SW480 (cell line): ENCODE measurements at regions not wholly inside any gene's neighbourhood (a gene's known extent, or its start where the extent isn't known, plus 50 kb on each side); places are given as distances from the start of the nearest gene placed in this dataset.

Experiments used
- DNase-seq: peaks from one replicate; pipeline ENCODE4 v3.0.0-alpha.2; 2016; ENCODE audit warnings: low spot score

DNA sequence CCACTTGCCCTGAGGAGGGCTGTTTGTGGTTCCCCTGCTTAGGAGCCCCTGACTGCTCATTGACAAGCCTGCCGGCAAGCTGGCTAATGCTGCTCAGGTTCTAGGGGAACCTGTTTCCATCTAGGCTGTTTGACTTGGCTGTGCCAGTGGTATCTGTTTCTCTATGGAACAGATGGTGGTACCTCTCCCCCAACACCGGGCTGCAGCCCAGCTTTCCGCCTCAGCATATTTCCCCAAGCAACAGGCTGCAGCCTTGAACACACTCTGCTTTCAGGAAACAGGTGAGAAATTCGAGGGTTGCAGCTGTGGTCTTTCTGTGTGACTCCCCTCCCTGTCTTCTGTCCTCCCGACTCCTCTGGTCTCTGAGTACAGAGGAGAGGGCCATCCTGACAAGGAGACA is 132.3 kb downstream of the TMEM132E start:
- DNase-seq, result no peak

DNA sequence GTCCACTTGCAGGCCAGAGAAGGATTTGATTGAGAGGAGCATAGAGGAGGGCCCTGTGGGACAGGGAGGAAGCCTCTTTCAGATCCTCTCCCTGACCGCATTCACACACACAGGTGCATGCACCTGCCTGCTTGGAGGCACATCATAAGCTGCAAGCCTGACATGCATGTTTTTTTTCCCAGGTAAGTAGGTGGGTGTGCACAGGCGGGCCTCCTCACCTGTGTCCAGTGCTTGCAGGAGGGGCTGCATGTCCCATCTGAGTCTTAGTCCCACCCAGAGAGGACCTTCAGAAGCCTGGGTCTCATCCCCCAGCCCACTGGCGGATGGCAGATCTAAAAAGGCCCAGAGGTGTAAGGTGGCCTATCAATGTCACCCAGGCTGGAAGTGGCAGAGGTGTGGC is 130.8 kb downstream of the TMEM132E start:
- no peak for DNase-seq

DNA sequence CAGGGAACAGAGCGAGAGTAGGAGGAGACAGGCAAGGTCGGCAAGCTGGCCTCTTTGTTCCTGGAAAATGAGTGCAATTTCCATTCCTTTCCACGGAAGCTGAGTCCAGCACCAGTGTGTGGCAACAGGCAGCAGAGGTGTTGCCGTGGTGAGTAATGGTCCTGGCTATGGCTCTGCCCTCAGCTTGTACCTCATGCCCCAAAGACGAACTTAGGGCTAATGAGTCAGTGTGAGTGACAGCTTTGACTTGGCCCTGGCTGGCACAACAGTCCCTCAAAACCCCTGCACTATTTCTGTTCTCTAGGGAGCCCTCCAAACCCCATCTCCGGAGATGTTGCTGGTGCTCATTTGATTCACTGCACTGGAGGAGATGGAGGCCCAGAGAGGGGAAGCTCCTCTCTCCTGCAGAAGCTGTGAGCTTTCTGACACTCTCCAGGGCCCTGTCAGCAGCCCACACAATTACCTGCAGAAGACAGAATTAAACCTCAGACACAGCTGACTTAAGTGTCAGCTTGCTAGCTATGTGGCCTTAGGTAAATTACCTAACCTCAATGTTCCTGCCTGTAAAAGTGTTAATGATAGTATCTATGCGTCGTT is 129.9 kb downstream of the TMEM132E start:
- no peak for DNase-seq

DNA sequence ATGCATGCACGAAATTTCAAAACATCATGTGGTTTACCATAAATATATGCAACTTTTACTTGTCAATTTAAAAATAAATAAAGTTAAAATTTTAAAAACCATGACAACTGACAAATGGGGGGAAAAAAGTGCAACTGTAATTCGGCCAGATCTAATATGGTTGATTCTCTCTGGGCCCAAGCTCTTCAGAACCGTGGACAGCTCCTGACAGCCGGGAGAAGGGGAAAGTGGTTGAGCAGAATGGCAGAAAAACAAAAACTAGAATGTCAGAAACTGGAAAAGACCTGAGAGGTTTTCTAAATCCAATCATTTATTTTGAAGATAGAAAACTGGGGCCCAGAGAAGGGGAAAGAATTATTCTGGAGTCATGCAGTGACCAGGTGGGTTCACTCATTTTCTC is 126.6 kb downstream of the TMEM132E start:
- no peak for DNase-seq

DNA sequence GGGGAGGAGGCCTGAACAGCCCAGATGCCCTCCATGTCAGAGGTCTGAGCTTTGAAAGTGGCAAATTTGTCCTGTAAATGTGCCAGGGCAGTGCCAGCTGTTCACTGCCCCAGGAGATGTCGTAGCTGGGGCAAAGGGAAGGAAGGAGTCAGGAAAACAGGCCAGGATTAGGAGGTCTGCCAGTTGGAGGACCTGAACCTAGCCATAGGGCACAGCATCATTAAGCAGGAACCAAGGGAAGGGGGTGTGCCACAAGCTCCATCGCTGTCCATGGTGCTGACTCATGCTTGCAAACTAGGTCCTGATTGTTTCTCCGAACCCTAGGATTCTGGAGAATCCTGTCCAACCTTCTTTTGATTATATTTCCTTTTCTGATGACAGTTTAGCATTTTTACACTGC is 124.2 kb downstream of the TMEM132E start:
- DNase-seq, result peak; percentile 26

DNA sequence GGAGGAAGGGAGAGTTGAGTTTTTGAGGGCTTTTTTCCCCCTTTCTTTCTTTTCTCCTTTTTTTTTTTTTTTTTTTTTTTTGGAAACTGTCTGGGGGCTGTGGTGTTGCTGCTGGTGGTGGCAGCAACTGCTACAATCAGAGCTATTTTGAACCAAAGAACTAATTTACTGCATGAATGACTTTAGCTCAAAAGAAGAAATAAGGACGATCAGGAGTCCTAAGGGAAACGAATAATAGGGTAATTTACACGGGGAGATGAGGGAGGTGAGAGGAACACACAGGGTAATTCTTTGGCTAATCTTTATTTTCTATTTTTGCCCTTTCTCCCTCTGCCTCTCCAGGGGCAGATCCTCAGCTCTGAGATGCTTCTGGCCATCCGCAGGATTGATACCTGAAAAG is 119.8 kb downstream of the TMEM132E start:
- no peak for DNase-seq

DNA sequence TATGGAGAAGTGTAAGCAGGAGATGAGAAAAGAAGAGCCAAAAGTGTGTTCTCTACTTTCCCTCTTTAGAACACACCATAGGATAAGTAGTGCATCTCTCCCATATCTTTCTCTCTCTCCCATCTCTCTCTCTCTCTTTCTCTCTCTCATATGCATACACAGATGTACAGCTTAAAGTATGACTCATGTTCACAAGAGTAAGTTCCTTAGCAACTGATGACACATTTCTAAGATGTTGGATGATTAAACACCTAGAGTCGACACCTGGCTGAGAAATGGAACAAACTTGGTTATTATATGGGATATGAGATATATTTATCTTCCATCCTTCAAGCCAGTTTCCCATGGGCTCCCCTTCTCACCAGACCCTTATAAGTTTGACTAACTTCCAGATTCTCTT is 113.5 kb downstream of the TMEM132E start:
- DNase-seq, result peak; percentile 20
